ENCODE measurements at regions not wholly inside any gene's neighbourhood (a gene's known extent, or its start where the extent isn't known, plus 50 kb on each side); places are given as distances from the start of the nearest gene placed in this dataset.

DNA sequence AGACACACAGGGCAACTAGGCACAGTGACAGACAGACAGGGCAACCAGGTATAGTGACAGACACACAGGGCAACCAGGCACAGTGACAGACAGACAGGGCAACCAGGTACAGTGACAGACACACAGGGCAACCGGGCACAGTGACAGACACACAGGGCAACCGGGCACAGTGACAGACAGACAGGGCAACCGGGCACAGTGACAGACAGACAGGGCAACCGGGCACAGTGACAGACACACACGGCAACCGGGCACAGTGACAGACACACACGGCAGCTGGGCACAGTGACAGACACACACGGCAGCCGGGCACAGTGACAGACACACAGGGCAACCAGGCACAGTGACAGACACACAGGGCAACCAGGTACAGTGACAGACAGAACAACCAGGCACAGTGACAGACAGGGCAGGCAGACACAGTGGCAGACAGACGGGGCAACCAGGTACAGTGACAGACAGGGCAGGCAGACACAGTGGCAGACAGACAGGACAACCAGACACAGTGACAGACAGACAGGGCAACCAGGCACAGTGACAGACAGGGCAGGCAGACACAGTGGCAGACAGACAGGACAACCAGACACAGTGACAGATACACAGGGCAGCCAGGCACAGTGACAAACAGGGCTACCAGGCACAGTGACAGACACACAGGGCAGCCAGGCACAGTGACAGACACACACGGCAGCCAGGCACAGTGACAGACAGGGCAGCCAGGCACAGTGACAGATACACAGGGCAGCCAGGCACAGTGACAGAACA is 64.7 kb upstream of the RAB6C start:
- TF ChIP-seq, protein P1, sequence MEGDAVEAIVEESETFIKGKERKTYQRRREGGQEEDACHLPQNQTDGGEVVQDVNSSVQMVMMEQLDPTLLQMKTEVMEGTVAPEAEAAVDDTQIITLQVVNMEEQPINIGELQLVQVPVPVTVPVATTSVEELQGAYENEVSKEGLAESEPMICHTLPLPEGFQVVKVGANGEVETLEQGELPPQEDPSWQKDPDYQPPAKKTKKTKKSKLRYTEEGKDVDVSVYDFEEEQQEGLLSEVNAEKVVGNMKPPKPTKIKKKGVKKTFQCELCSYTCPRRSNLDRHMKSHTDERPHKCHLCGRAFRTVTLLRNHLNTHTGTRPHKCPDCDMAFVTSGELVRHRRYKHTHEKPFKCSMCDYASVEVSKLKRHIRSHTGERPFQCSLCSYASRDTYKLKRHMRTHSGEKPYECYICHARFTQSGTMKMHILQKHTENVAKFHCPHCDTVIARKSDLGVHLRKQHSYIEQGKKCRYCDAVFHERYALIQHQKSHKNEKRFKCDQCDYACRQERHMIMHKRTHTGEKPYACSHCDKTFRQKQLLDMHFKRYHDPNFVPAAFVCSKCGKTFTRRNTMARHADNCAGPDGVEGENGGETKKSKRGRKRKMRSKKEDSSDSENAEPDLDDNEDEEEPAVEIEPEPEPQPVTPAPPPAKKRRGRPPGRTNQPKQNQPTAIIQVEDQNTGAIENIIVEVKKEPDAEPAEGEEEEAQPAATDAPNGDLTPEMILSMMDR (IDR thresholded peaks at IDR 0.05) = no peak
- no peak for TF ChIP-seq POLR2A (IDR thresholded peaks at IDR 0.05)

Data from thyroid gland (tissue), 4 donors.